HG03159 (cell line): ENCODE measurements at regions not wholly inside any gene's neighbourhood (a gene's known extent, or its start where the extent isn't known, plus 50 kb on each side); places are given as distances from the start of the nearest gene placed in this dataset.
A peak's percentile ranks its signal among the peaks of the same experiment; 100 is the strongest.

Experiments used
- ATAC-seq: cut with Tn5 transposase; IDR thresholded peaks from one replicate; pipeline ENCODE4 v1.9.1; 2021; ENCODE audit warnings: mild to moderate bottlenecking, moderate library complexity; ENCODE audit not compliant: unreplicated experiment

DNA sequence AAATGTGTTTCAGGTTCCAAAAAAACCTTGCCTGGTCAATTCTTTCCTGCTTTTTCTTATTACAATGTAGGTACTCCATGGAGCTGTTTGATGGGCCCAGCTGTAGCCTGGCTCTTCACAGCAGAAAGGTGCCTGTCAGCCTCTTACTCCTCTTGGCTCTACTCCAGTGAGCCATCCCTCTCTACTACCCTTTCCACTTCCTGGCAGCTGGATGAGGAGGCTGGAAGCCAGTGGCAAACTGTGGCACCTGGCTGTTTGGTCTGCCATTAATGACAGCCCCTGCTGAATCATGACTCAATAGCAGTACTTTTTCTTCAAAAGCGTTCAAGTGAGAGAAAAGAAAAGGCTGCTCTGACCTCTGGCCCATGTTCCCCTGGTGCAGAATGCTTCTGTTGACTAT, 618.1 kb downstream of the PYDC2 start:
- no peak for ATAC-seq

- no peak for ATAC-seq
Measured at GRCh38 chr3:192080336-192080735, 619.4 kb downstream of the PYDC2 start.

DNA sequence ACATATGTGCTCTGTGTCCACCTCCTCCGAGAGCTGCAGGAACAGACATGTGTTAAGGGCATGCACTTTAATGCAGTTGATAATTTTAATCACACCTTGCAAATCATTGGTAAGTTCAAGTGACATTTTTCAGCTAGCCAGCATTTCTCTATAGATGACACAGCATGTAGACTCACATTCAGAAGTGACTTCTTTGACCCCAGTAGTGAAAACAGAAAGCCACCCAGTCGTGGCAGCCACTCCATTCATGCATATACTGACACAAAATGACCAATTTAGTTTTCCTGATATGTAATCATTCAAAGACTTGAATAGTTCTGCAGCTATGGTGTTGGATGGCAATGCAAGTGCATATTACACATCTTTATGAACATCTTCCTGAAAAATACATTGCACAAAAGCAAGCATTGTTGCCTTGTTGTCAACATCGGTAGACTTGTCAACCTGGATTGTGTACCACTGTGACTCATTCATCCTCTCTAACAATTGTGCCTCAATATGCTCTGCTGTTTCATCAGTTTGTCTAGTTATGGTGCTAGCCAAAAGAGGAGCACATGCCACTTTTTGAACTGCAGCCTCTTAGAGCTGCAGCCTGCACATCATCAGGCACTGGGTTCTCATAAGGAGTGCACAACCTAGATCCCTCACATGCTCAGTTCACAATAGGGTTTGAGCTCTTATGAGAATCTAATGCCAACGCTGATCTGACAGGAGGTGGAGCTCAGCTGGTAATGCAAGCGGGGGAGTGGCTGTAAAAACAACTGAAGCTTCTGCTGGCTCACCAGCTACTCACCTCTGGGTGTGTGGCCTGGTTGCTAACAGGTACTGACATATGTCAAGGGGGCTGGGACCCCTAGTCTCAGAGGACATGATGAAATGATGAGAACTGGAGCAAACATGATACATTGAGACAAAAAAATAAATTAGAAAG, 622.0 kb downstream of the PYDC2 start:
- ATAC-seq, result peak; percentile 92
